ENCODE measurements at regions not wholly inside any gene's neighbourhood (a gene's known extent, or its start where the extent isn't known, plus 50 kb on each side); places are given as distances from the start of the nearest gene placed in this dataset.
"Not testable (repeated sequence)": the region's sequence is repeated elsewhere in the genome, so short reads cannot be mapped to it uniquely, and the experiment has no call there.

- no peak for DNase-seq
These were observed 138.4 kb downstream of the ELOVL4 start for GRCh38 chr6:79808921-79809320.

DNA sequence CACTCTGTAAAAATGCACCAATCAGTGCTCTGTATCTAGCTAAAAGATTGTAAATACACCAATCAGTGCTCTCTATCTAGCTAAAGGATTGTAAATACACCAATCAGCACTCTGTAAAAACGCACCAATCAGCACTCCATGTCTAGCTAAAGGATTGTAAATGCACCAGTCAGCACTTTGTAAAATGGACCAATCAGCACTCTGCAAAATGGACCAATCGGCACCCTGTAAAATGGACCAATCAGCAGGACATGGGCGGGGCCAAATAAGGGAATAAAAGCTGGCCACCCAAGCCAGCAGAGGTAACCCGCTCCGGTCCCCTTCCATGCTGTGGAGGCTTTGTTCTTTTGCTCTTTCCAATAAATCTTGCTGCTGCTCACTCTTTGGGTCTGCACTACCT, 140.7 kb downstream of the ELOVL4 start:
- DNase-seq, result not testable (repeated sequence)

- DNase-seq, result no peak
These were observed 142.6 kb downstream of the ELOVL4 start for GRCh38 chr6:79804732-79805131.

GRCh38 chr6:79803917-79804316, 143.4 kb downstream of the ELOVL4 start:
- DNase-seq, result no peak

- no peak for DNase-seq
These were observed 144.6 kb downstream of the ELOVL4 start for GRCh38 chr6:79802657-79803300.

DNA sequence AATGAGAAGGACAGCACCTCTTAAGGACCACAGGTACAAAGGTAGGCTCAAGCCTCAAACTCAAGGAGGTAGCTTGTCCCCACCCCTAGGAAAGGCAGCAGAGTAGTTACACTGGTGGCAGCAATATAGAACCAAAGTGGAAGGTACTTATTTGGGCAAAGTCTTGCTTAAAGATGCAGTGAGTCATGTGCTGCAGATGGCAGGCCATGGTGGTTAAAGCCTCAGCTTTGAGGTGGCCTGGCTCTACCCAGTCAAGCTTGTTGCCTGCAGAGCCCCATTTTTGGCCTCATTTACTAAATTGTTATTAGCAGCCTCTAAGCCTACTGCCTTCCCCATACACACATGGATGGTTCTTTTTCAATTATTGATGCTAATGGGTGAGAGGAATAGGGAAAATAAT, 146.0 kb downstream of the ELOVL4 start:
- DNase-seq, result no peak

DNA sequence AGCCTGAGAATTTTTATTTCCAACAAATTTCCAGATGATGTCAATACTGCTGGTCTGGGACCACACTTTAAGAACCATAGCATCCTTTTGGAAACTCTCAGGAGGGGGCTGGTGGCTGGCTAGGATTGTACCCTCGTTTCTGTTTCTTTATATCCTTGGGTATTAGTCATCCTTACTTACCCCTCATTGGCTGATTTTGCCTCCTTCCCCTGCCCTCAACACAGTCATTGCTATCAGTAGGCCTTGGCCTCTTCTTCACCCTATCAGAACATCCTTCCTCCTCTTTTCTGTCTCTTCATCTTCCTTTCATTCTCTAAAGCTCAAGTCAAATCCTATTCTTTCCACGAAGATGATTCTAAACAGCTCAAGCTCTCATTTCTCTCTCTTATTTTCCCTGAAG, 148.5 kb downstream of the ELOVL4 start:
- DNase-seq, result no peak

DNA sequence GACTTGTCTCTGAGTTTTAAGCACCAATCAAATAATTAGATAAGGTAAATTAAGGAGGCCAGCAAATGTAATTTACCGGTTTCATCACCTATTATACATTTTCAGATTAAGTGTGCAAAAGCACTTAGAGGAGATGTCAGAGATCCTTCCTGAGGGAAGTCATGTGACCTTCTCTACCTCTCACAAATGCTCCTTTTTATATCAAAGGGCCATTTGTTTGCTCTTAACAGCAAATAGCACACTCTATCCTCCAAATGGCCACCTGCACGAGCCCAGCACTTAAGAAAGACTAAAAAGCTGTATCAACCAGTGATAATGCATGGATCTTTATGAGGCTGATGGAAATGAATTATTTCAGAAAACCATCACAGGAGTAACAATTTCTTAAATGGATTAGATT, 149.4 kb downstream of the ELOVL4 start:
- no peak for DNase-seq

DNA sequence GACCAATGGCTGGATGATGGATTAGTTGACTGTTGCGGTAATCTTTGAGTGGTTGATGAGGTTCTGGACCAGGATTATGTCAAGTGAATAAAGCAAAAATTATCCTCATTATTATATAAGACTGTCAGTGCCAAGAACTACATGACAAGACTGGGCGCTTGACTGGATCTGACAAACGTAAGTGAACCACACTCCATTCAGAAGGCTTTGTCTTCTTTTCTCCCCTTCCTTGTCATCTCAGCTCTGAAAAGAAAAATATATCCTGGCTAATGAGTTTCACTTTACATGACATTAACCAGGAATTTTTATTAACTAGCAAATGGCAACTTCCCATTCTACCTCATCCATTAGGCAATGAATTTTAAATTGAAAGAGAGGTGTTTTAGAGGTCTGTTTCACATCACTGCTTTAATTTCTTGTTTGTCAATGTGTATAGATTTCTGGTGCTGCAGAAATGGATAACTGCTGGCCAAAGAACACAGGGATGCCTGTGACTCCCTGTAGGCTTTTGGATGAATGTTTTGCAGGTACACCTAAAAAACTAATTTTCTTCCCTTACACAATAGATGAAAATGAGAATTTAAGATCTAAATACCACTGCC, 150.1 kb downstream of the ELOVL4 start:
- DNase-seq, result no peak

DNA sequence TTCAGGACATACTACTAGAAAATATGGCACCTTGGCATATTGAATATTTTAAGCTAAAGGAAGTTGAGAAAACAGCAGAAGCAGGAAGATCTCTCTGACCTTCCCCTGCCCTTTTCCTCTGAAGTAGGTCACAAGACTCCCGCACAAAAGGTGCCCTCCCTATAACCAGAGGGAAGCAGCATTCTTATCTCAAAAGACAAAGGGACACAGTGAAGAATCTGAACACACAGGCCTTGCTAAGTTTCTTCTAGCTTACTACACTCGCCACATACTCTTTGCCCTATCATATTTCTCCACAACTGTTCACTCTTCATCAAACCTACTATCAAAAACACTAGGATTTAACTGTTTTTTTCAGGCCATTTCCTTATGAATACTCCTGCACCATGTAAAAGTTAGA, 151.2 kb downstream of the ELOVL4 start:
- no peak for DNase-seq

- DNase-seq, result no peak
These were observed 157.5 kb downstream of the ELOVL4 start for GRCh38 chr6:79789896-79790295.

- DNase-seq, result no peak
These were observed 157.6 kb downstream of the SH3BGRL2 start for GRCh38 chr6:79788756-79789155.

DNA sequence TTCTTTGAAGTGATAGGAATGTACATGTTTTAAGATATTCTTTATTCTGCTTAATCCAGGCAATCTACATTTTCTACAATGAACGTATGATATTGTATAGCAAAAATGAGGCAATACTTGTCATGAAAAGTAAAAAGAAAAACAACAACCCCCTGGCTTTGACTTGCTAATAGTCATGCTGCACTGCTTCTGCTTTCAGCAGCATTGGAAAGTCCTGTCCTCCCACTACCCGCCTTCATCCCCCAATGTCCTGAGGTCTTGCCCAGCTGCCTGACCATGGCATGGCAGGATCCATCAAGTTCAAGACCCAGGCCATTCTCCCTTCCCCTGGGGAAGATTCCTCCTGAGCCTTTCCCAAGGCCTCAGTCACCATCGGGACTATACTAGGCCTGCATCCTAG, 156.5 kb downstream of the SH3BGRL2 start:
- no peak for DNase-seq

DNA sequence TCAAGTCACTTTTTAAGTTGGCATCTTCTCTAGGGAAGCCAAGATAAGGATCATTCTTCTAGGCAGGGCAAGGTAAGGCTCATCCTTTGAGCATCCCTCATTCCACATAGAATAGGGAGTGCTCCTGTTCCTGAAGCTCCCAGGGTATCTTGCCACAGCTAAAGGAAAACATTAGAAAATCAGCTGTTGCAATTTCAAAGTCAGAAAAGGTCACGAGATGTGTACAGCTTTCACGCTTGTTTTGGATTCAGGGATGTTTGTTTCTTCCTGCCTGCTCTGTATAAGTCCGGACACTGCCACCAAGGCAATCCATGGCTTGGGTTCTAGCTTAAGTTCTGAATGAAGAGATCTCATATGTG, 153.2 kb downstream of the SH3BGRL2 start:
- DNase-seq, result no peak

DNA sequence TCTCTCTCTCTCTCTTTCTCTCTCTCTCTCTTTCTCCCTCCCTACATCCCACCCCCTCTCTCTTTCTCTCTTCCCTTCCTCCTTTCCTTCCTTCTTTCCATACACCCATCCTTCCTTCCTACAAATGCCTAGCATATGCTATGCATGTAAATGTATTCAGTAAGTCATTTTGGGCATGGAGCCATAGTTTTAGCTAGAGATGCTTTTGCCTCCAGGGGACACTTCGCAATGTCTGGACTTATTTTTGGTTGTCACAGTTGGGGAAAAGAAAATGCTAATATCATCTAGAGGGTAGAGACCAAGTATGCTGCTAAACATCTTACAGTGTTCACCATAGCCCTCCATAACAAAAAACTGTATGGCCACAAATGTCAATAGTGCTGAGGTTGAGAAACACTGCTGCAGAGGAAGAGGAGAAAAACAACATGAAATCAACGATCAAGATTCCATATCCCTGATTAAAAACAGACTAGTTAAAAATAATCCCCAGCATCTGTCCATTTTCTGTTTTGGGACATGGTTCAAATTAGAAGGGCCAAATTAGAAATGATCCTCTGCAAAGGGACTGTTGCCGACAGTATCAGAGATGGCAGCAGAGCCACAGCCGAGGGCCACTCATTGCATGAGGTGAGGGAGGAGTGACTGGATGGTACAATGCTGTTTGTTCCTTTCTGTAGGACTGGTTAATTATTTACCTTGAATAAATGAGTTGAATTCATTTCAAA, 152.7 kb downstream of the SH3BGRL2 start:
- DNase-seq, result no peak

DNA sequence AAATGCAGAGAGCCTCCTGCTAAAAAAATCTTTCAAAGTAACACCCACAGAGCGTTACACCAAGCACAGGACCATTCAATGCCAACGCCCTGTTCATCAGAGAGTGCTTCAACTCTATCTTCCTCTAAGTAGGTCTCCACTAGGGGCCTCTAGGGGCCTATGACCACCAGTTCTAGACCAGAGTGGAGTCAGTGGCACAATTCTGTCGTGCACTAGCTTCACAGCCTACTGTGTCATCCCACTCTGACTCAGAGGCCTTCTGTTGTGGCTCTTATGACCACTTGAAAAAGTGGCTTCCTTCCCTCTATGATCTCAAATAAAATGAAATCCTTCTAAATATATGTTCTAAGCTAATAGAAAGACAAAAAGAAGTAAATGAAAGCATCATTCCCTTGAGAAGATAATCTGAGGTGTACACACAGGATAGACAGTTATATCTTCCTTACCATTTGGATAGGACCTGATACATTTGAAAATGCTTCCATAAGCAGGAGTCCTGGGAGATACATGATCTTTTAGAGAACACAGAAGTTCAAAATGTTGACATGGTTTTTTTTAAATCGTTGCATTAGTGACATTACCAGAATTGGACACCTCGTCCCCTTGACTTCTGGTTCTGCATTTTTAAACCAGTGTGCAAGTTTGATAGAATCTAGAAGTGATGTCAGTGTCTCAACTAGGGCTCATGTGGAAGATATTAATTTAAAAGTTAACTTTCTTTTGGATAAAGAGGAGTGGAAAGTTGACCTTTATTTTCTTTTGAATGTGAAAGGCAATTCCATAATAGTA, 151.9 kb downstream of the SH3BGRL2 start:
- no peak for DNase-seq

- no peak for DNase-seq
These were observed 150.8 kb downstream of the SH3BGRL2 start for GRCh38 chr6:79781916-79782315.

GRCh38 chr6:79780881-79781280, 149.8 kb downstream of the SH3BGRL2 start:
- DNase-seq, result no peak

GRCh38 chr6:79778816-79779215, 147.7 kb downstream of the SH3BGRL2 start:
- no peak for DNase-seq

DNA sequence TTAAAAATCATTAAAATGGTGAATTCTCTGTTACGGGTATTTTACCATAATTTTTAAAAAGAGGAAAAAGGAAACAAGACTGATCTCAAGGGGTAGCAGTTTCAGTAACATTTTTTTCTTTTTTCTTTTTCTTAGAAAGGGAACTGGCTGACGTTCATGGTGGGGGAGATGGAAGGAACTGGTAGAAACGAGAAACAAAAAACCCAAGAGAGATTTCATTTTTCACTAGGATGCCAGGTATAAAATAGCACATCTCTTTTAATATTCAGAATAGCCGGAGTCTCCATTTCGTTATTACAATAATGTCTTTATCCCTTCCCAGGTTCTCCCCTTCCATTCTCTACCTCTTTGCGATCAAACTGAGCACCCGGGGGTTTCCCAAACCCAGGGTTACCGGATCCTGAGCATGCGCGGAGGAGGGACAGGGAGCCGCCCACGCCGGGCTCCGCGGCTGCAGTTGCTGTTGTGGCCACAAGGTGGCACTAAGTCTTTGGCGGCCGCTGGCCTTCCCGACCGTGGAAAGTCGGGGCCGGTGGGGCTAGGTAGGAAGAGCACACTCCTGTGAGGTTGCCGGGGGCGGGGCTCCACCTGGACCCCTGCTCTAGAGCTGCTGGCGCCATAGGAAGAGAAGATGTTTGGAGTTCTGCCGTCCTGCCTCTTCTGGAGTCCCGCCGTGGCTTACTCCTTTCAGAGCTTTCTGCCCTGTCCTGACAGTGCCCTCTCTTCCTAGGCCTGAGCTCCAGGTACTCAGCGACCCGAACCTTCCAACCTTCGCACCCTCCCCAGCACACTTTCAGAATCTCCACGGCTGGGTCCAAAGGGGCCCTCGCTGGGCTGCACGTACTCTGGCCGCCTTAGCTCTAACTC, 146.8 kb downstream of the SH3BGRL2 start:
- peak; percentile 81 for DNase-seq

DNA sequence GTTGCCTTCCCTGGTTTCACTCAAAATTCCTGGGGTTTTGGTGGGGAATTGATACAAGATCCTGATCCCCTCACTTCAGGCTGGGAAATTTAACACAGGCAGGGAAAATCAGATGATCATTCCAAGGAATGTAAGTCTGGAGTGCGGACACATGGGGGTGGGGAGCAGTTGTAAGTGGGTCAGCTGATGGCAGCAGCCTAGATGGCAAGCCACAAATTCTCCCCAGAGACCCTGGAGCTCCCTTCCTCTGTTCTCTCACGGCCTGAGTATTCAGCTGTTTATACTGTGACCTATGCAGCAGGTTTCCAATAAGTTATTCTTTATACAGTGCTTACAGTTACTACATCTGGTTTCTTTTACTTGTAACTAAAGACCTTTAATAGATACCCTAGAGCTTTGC, 144.9 kb downstream of the SH3BGRL2 start:
- DNase-seq, result no peak

DNA sequence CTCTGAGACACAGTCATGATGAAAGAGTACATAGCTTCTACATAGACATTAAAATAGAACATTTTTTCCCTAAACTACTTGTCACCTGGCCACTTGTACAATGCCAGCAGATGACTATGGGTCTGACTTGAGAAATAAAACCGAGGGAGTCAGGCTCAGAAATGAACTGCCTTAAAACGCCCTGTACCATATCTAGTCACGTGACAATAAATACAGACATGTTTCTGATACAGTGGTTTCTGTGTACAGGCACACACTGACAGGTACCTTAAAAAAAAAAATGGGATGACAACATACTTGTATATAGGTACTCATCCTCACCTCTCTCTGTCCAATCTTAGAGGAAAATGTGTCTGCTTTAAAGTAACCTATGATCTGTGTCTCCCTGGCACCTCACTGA, 144.1 kb downstream of the SH3BGRL2 start:
- no peak for DNase-seq

DNA sequence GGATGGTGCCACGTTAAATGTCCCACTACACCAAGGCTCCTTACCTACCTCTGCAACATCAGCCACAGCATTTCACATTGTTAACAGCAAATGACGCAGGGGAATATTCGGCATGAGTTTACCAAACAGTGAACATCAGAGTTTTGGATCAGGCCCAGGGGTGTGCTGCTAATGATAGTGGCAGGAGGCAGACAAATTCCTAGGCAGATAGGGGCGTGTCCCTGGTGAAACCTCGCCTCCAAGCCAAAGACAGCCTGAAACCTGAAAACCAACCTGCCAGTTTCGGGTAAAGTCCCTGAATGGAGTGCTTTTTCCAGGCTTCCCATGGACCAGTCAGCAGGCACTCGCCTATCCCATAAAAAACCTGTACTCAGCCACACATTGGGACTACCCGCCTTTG, 133.6 kb downstream of the SH3BGRL2 start:
- DNase-seq, result no peak

Data from T-helper 9 cell (primary cell).